Fibroblast of villous mesenchyme (primary cell): ENCODE measurements at regions not wholly inside any gene's neighbourhood (a gene's known extent, or its start where the extent isn't known, plus 50 kb on each side); places are given as distances from the start of the nearest gene placed in this dataset. TPM values are rescaled to one million over a fixed set of nuclear protein-coding genes. Genes with fewer than 3 reads are reported as not detected.

Experiments
- DNase-seq: peaks from one replicate; pipeline ENCODE4 v3.0.0-alpha.2; 2010; ENCODE audit warnings: low read depth
- H3K4me3 ChIP-seq: 2 replicates; pipeline ENCODE4 v1.5.1; 2011; ENCODE audit warnings: low read depth, mild to moderate bottlenecking, low read length
- CTCF ChIP-seq: IDR thresholded peaks from 2 replicates; pipeline ENCODE4 v1.5.1; 2012; ENCODE audit warnings: low read depth, mild to moderate bottlenecking, low read length; ENCODE audit not compliant: insufficient read depth
- small RNA-seq: library from RNA; depleted of rRNA; stranded (forward); fragments of <200 nt; gene quantifications from one replicate; pipeline ENCODE3, GENCODE V24; 2012

GRCh38 chr3:116630494-116630893 is 79.1 kb upstream of the TUSC7 start:
- no peak for TF ChIP-seq CTCF
- H3K4me3 ChIP-seq = no peak overlapping the region
- no peak for DNase-seq

- no peak for TF ChIP-seq CTCF
- no peak overlapping the region for H3K4me3 ChIP-seq
- no peak for DNase-seq
These were observed 69.9 kb upstream of the TUSC7 start for GRCh38 chr3:116639641-116640040.

GRCh38 chr3:116640109-116640508 is 69.5 kb upstream of the TUSC7 start:
- no peak overlapping the region for H3K4me3 ChIP-seq
- DNase-seq = no peak
- no peak for TF ChIP-seq CTCF

- DNase-seq = no peak
- no peak overlapping the region for H3K4me3 ChIP-seq
- no peak for TF ChIP-seq CTCF
These were observed 66.6 kb upstream of the TUSC7 start for GRCh38 chr3:116643001-116643400.

GRCh38 chr3:116647996-116648395 is 61.6 kb upstream of the TUSC7 start:
- no peak for TF ChIP-seq CTCF
- H3K4me3 ChIP-seq = no peak overlapping the region
- no peak for DNase-seq

Small RNAs in the stretch of these regions (small RNA-seq; reads per million reads assigned to genes)
- not detected for gene RN7SL582P
